Transverse colon (tissue), 4 donors: ENCODE measurements at regions not wholly inside any gene's neighbourhood (a gene's known extent, or its start where the extent isn't known, plus 50 kb on each side); places are given as distances from the start of the nearest gene placed in this dataset.

Experiments
- DNase-seq: peaks from one replicate; pipeline ENCODE4 v3.0.0-alpha.2; 2019
- H3K27ac ChIP-seq, 4 donors: fragments of 200-600 bp; sonication (generic); 2 replicates each; pipeline ENCODE4 v1.5.1; 2016 to 2018; ENCODE audit warnings: inconsistent platforms in 4 of 4
- H3K27me3 ChIP-seq: fragments of 200-600 bp; sonication (generic); 2 replicates; pipeline ENCODE4 v1.5.1; 2017; ENCODE audit warnings: inconsistent platforms
- H3K36me3 ChIP-seq, 4 donors: fragments of 200-600 bp; sonication (generic); 2 replicates each; pipeline ENCODE4 v1.5.1; 2017 to 2019; ENCODE audit warnings: inconsistent platforms in 4 of 4
- H3K4me1 ChIP-seq, 4 donors: fragments of 200-600 bp; sonication (generic); 2 replicates each; pipeline ENCODE4 v1.5.1; 2017 to 2020; ENCODE audit warnings: inconsistent platforms in 4 of 4
- H3K4me3 ChIP-seq, 4 donors: fragments of 200-600 bp; sonication (generic); 1 replicate in 1 of 4; 2 replicates in 3 of 4; pipeline versions ENCODE4 v1.5.1 to v1.6.1; 2017 to 2019; ENCODE audit warnings: inconsistent platforms in 4 of 4
- H3K9me3 ChIP-seq, 2 donors: fragments of 200-600 bp; sonication (generic); 2 replicates each; pipeline ENCODE4 v1.5.1; 2017 to 2019; ENCODE audit warnings: inconsistent platforms in 2 of 2
- CTCF ChIP-seq, 5 experiments: fragments of 200-600 bp in 3 of 5; fragments of 450-650 bp in 2 of 5; sonication (generic) in 3 of 5; IDR thresholded peaks; 1 replicate in 2 of 5; 2 replicates in 3 of 5; pipeline ENCODE4 v1.5.1; 2016 to 2017; ENCODE audit warnings: antibody characterized with exemption in 5 of 5, inconsistent platforms in 3 of 5, mild to moderate bottlenecking in 2 of 5, moderate library complexity in 1 of 5
- EP300 ChIP-seq: sonication (generic); formaldehyde crosslinking; IDR thresholded peaks from one replicate; pipeline ENCODE4 v1.6.1; 2017; ENCODE audit warnings: antibody characterized with exemption, low read depth
- POLR2A ChIP-seq: fragments of 450-650 bp; IDR thresholded peaks from one replicate; pipeline ENCODE4 v1.6.1; 2016; ENCODE audit warnings: antibody characterized with exemption, mild to moderate bottlenecking, moderate library complexity
- POLR2AphosphoS5 ChIP-seq, 3 donors: sonication (generic); formaldehyde crosslinking; IDR thresholded peaks; one replicate each; pipeline ENCODE4 v1.6.1; 2016; ENCODE audit warnings: antibody characterized with exemption in 3 of 3
- WGBS, 2 donors: methylation state at CpG; one replicate each; pipeline ENCODE4 v1.1.5; 2018; ENCODE audit warnings: low coverage in 1 of 2; 5-methylcytosine and 5-hydroxymethylcytosine counted together
- in situ Hi-C, 4 donors: fragments of 200-750 bp; cut with MboI; loops; one replicate each; pipeline versions ENCODE4 v1.15.0 to v1.15.1; 2017; ENCODE audit warnings: low sequenced_read_pairs in 3 of 4, low pct_ligation_motif_present in 1 of 4, low pct_unique_long_range_greater_than_20kb in 1 of 4
- intact Hi-C: fragments of 100-400 bp; cut with DNase I; formaldehyde crosslinking; loops from one replicate; pipeline ENCODE4 v1.15.1; 2023; ENCODE audit warnings: low total_unique reads

DNA sequence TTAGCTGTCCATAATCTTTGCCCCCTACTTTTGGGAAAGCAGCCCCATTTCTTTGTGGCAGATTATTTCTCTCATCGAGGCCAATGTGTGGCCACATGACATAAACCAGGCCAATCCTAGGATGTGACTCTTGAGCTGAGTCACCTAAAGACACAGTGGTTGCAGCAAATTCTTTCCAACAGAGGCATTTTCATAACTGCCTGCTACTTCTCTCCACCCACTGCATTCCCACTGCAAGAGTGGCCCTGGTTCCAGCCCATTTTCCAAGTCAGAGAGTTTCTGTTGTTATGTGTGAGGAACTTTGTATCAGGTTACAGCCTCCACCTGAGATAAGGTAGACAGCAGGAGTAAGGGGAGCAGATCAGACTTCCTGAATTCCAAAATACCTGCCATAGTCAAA lies 195.2 kb downstream of the RGS9 start:
- TF ChIP-seq EP300, result no peak
- TF ChIP-seq POLR2A, result no peak
- no peak for TF ChIP-seq POLR2AphosphoS5 (IDR thresholded peaks at IDR 0.05)
- TF ChIP-seq CTCF (IDR thresholded peaks at IDR 0.05), result no peak
- 79% methylated on average over 1 of the region's 1 CpG; no CpG with 5 or more reads in 1 of the 2 donors for WGBS, 2 donors
- Histone ChIP-seq H3K27ac (no peak overlapping the region), H3K27me3 (no peaks in the 10 kb centered on the region), H3K4me1 (no peaks in the 10 kb centered on the region), H3K36me3 (no peaks in the 10 kb centered on the region), H3K9me3 (no peaks in the 10 kb centered on the region), H3K4me3 (no peak overlapping the region)
- intact Hi-C loops (no loop called here), in situ Hi-C loops (no loop called here)
- no peak for DNase-seq

DNA sequence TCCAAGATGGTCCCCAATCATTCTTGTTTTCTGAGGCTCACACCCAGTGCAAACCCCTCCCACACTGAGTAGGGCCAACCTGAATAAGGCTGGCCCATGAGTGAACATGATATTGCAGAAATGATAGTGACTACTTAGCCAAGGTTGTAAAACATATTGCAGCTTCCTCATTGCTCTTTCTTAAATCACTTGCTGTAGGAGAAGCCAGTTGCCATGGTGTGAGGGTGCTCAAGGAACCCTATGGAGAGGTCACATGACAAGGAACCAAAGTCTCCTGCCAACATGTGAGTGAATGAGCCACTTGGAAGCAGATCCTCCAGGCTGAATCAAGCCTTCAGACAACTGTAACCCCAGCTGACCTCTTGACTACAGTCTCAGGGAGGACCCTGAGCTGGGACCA lies 191.4 kb downstream of the RGS9 start:
- TF ChIP-seq POLR2AphosphoS5 (IDR thresholded peaks at IDR 0.05), result no peak
- no peak for TF ChIP-seq POLR2A
- TF ChIP-seq CTCF (IDR thresholded peaks at IDR 0.05), result no peak
- TF ChIP-seq EP300, result no peak
- DNase-seq, result peak; percentile 21
- peak overlapping the region in 1 of 4 donors; percentile 17 for H3K27ac ChIP-seq

GRCh38 chr17:65324611-65325342 lies 187.6 kb downstream of the RGS9 start:
- Histone ChIP-seq H3K27ac (no peak overlapping the region), H3K36me3 (no peaks in the 10 kb centered on the region), H3K9me3 (no peaks in the 10 kb centered on the region), H3K27me3 (no peaks in the 10 kb centered on the region), H3K4me3 (no peak overlapping the region), H3K4me1 (peaks cover 0 to 4% (median 0%) of the 10 kb centered on the region in 4 donors)
- in situ Hi-C loops, result no loop called here
- 67 to 100% methylated on average over 1 to 5 of the region's 5 CpGs for WGBS, 2 donors
- intact Hi-C loops, result no loop called here
- DNase-seq, result no peak
- peak in 2 of 3 donors; percentile 25 to 57 for TF ChIP-seq POLR2AphosphoS5 (IDR thresholded peaks at IDR 0.05)
- TF ChIP-seq EP300, result no peak

More for the DNA sequence above, 191.4 kb downstream of the RGS9 start:
- Histone ChIP-seq H3K27me3 (no peaks in the 10 kb centered on the region), H3K4me3 (no peak overlapping the region), H3K9me3 (no peaks in the 10 kb centered on the region), H3K4me1 (peaks cover 0 to 4% (median 0%) of the 10 kb centered on the region in 4 donors), H3K36me3 (no peaks in the 10 kb centered on the region)
- intact Hi-C loops, result no loop called here
- in situ Hi-C loops, result no loop called here

DNA sequence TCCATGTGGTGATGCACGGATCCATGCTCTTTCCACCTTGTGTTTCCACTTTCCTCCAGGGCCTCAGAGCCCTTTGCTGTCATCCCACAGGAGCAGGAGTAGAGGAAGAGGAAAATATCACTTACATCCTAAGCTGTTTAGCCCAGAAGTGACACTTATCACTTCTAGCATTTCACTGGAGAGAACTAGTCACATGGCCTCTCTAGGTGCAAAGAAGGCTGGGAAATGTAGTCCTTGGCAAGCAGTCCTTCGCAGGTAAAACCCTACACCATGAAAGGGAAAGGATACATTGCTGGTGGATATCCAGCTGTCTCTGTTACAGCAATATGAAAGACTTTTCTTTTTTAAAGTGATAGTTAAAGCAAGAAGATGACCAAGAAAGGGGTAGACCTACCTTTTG lies 185.9 kb downstream of the RGS9 start:
- Histone ChIP-seq H3K4me3 (no peak overlapping the region), H3K27ac (no peak overlapping the region), H3K27me3 (no peaks in the 10 kb centered on the region), H3K36me3 (no peaks in the 10 kb centered on the region), H3K4me1 (peaks cover 0 to 4% (median 0%) of the 10 kb centered on the region in 4 donors), H3K9me3 (no peaks in the 10 kb centered on the region)
- no peak for TF ChIP-seq CTCF (IDR thresholded peaks at IDR 0.05)
- no peak for TF ChIP-seq EP300
- no peak for TF ChIP-seq POLR2AphosphoS5 (IDR thresholded peaks at IDR 0.05)
- no peak for TF ChIP-seq POLR2A
- 60 to 86% methylated on average over 1 to 2 of the region's 2 CpGs for WGBS, 2 donors
- intact Hi-C loops, result no loop called here
- no peak for DNase-seq
- in situ Hi-C loops, result no loop called here
